Neutrophil (primary cell): ENCODE measurements at regions not wholly inside any gene's neighbourhood (a gene's known extent, or its start where the extent isn't known, plus 50 kb on each side); places are given as distances from the start of the nearest gene placed in this dataset.

ENCODE experiments used
- H3K27ac ChIP-seq: fragments of 200-600 bp; sonication (generic); 2 replicates; pipeline ENCODE4 v1.5.1; 2016; ENCODE audit warnings: mild to moderate bottlenecking, moderate library complexity
- H3K27me3 ChIP-seq: fragments of 200-600 bp; sonication (generic); 2 replicates; pipeline ENCODE4 v1.6.0; 2016; ENCODE audit warnings: mild to moderate bottlenecking
- H3K36me3 ChIP-seq: fragments of 200-600 bp; sonication (generic); 2 replicates; pipeline ENCODE4 v1.5.1; 2017
- H3K4me1 ChIP-seq, 2 experiments: fragments of 200-600 bp in 1 of 2; sonication (generic) in 1 of 2; 1 replicate in 1 of 2; 2 replicates in 1 of 2; pipeline versions ENCODE4 v1.5.1 to v1.6.1; 2013 to 2016; ENCODE audit warnings: low read depth in 1 of 2, low read length in 1 of 2, mild to moderate bottlenecking in 1 of 2, moderate library complexity in 1 of 2; ENCODE audit not compliant: control insufficient read depth in 1 of 2, insufficient read depth in 1 of 2
- H3K4me3 ChIP-seq, 2 experiments: fragments of 200-600 bp in 1 of 2; sonication (generic) in 1 of 2; 1 replicate in 1 of 2; 2 replicates in 1 of 2; pipeline ENCODE4 v1.5.1; 2013 to 2016; ENCODE audit warnings: low read depth in 1 of 2, low read length in 1 of 2, mild to moderate bottlenecking in 1 of 2, moderate library complexity in 1 of 2
- H3K9me3 ChIP-seq: fragments of 200-600 bp; sonication (generic); 2 replicates; pipeline ENCODE4 v1.5.1; 2016
- CTCF ChIP-seq: fragments of 200-600 bp; sonication (generic); IDR thresholded peaks from 2 replicates; pipeline ENCODE4 v1.5.1; 2016; ENCODE audit warnings: antibody characterized with exemption

GRCh38 chr6:9553002-9553401, 861.9 kb downstream of the TFAP2A start:
- no peaks in the 10 kb centered on the region for H3K27me3 ChIP-seq
- H3K27ac ChIP-seq: no peak overlapping the region
- no peaks in the 10 kb centered on the region for H3K4me1 ChIP-seq
- H3K4me3 ChIP-seq: no peak overlapping the region
- no peak for TF ChIP-seq CTCF
- H3K36me3 ChIP-seq: no peaks in the 10 kb centered on the region
- H3K9me3 ChIP-seq: no peaks in the 10 kb centered on the region

GRCh38 chr6:9543649-9544048, 871.2 kb downstream of the TFAP2A start:
- no peak for TF ChIP-seq CTCF
- H3K9me3 ChIP-seq: no peaks in the 10 kb centered on the region
- no peak overlapping the region for H3K4me3 ChIP-seq
- no peak overlapping the region for H3K27ac ChIP-seq
- H3K36me3 ChIP-seq: no peaks in the 10 kb centered on the region
- H3K27me3 ChIP-seq: no peaks in the 10 kb centered on the region
- H3K4me1 ChIP-seq: no peaks in the 10 kb centered on the region

- no peaks in the 10 kb centered on the region for H3K4me1 ChIP-seq
- no peaks in the 10 kb centered on the region for H3K36me3 ChIP-seq
- no peak overlapping the region for H3K27ac ChIP-seq
- no peak overlapping the region for H3K4me3 ChIP-seq
- TF ChIP-seq CTCF: no peak
- no peaks in the 10 kb centered on the region for H3K27me3 ChIP-seq
- no peaks in the 10 kb centered on the region for H3K9me3 ChIP-seq
These were observed 874.2 kb downstream of the TFAP2A start for GRCh38 chr6:9540534-9541126.

GRCh38 chr6:9540126-9540525, 874.7 kb downstream of the TFAP2A start:
- H3K36me3 ChIP-seq: no peaks in the 10 kb centered on the region
- H3K9me3 ChIP-seq: no peaks in the 10 kb centered on the region
- TF ChIP-seq CTCF: no peak
- H3K27ac ChIP-seq: no peak overlapping the region
- H3K27me3 ChIP-seq: no peaks in the 10 kb centered on the region
- no peaks in the 10 kb centered on the region for H3K4me1 ChIP-seq
- no peak overlapping the region for H3K4me3 ChIP-seq

- H3K9me3 ChIP-seq: no peaks in the 10 kb centered on the region
- H3K27me3 ChIP-seq: no peaks in the 10 kb centered on the region
- TF ChIP-seq CTCF: no peak
- H3K4me1 ChIP-seq: no peaks in the 10 kb centered on the region
- H3K4me3 ChIP-seq: no peak overlapping the region
- no peak overlapping the region for H3K27ac ChIP-seq
- no peaks in the 10 kb centered on the region for H3K36me3 ChIP-seq
These were observed 875.6 kb downstream of the TFAP2A start for GRCh38 chr6:9539231-9539755.
